ENCODE measurements at regions not wholly inside any gene's neighbourhood (a gene's known extent, or its start where the extent isn't known, plus 50 kb on each side); places are given as distances from the start of the nearest gene placed in this dataset.

- H3K27me3 ChIP-seq (replicated peaks; ENCODE audit: control insufficient read depth, insufficient read depth, low read length): no peaks in the 10 kb centered on the region; the same call in 1 of the 2 replicates
- no peaks in the 10 kb centered on the region for H3K36me3 ChIP-seq (ENCODE audit: control insufficient read depth, insufficient read depth, low read length)
- no peak overlapping the region for H3K4me3 ChIP-seq (replicated peaks; ENCODE audit: low read depth, low read length)
- TF ChIP-seq CTCF (IDR thresholded peaks at IDR 0.05; ENCODE audit: insufficient read depth, low read length, poor library complexity, severe bottlenecking): no peak
- DNase-seq (ENCODE audit: extremely low read depth, insufficient read length): no peak
Measured at GRCh38 chr20:24382743-24383142, 86.7 kb upstream of the SYNDIG1 start.

- Histone ChIP-seq H3K4me3 (replicated peaks; ENCODE audit: low read depth, low read length) (no peak overlapping the region), H3K27me3 (replicated peaks; ENCODE audit: control insufficient read depth, insufficient read depth, low read length) (no peaks in the 10 kb centered on the region; the same call in 1 of the 2 replicates), H3K36me3 (ENCODE audit: control insufficient read depth, insufficient read depth, low read length) (no peaks in the 10 kb centered on the region)
- DNase-seq (ENCODE audit: extremely low read depth, insufficient read length): no peak
- no peak for TF ChIP-seq CTCF (IDR thresholded peaks at IDR 0.05; ENCODE audit: insufficient read depth, low read length, poor library complexity, severe bottlenecking)
Measured at GRCh38 chr20:24382331-24382730, 87.1 kb upstream of the SYNDIG1 start.

- Histone ChIP-seq H3K4me3 (replicated peaks; ENCODE audit: low read depth, low read length) (no peak overlapping the region), H3K36me3 (ENCODE audit: control insufficient read depth, insufficient read depth, low read length) (no peaks in the 10 kb centered on the region), H3K27me3 (replicated peaks; ENCODE audit: control insufficient read depth, insufficient read depth, low read length) (no peaks in the 10 kb centered on the region; the same call in 1 of the 2 replicates)
- no peak for TF ChIP-seq CTCF (IDR thresholded peaks at IDR 0.05; ENCODE audit: insufficient read depth, low read length, poor library complexity, severe bottlenecking)
- DNase-seq (ENCODE audit: extremely low read depth, insufficient read length): no peak
Measured at GRCh38 chr20:24381886-24382285, 87.5 kb upstream of the SYNDIG1 start.

- Histone ChIP-seq H3K4me3 (replicated peaks; ENCODE audit: low read depth, low read length) (no peak overlapping the region), H3K36me3 (ENCODE audit: control insufficient read depth, insufficient read depth, low read length) (no peaks in the 10 kb centered on the region), H3K27me3 (replicated peaks; ENCODE audit: control insufficient read depth, insufficient read depth, low read length) (no peaks in the 10 kb centered on the region; the same call in 1 of the 2 replicates)
- TF ChIP-seq CTCF (IDR thresholded peaks at IDR 0.05; ENCODE audit: insufficient read depth, low read length, poor library complexity, severe bottlenecking): no peak
- no peak for DNase-seq (ENCODE audit: extremely low read depth, insufficient read length)
Measured at GRCh38 chr20:24379484-24379927, 89.9 kb upstream of the SYNDIG1 start.

- TF ChIP-seq CTCF (IDR thresholded peaks at IDR 0.05; ENCODE audit: insufficient read depth, low read length, poor library complexity, severe bottlenecking): no peak
- Histone ChIP-seq H3K36me3 (ENCODE audit: control insufficient read depth, insufficient read depth, low read length) (no peaks in the 10 kb centered on the region), H3K27me3 (replicated peaks; ENCODE audit: control insufficient read depth, insufficient read depth, low read length) (no peaks in the 10 kb centered on the region; the same call in 1 of the 2 replicates), H3K4me3 (replicated peaks; ENCODE audit: low read depth, low read length) (no peak overlapping the region)
- no peak for DNase-seq (ENCODE audit: extremely low read depth, insufficient read length)
Measured at GRCh38 chr20:24378661-24379483, 90.6 kb upstream of the SYNDIG1 start.

Data from GM06990 (cell line).